NCI-H1092 (cell line): ENCODE measurements at regions not wholly inside any gene's neighbourhood (a gene's known extent, or its start where the extent isn't known, plus 50 kb on each side); places are given as distances from the start of the nearest gene placed in this dataset.

Experiments used
- DNase-seq: peaks from one replicate; lab custom pipeline; 2025; lab: John Stamatoyannopoulos, UW

- no peak for DNase-seq
Observed at GRCh38 chr9:17970277-17970676, 391.4 kb downstream of the SH3GL2 start.

- no peak for DNase-seq
Observed at GRCh38 chr9:17978773-17979172, 399.9 kb downstream of the SH3GL2 start.

GRCh38 chr9:17986595-17986994, 407.7 kb downstream of the SH3GL2 start:
- DNase-seq, result no peak

GRCh38 chr9:17987189-17987588, 408.3 kb downstream of the SH3GL2 start:
- DNase-seq, result no peak

- DNase-seq, result no peak
Observed at GRCh38 chr9:17988489-17988888, 409.6 kb downstream of the SH3GL2 start.

GRCh38 chr9:17990602-17991001, 411.7 kb downstream of the SH3GL2 start:
- no peak for DNase-seq

- DNase-seq, result no peak
Observed at GRCh38 chr9:17993024-17993423, 414.2 kb downstream of the SH3GL2 start.

GRCh38 chr9:17994695-17995425, 416.0 kb downstream of the SH3GL2 start:
- no peak for DNase-seq

GRCh38 chr9:17996728-17997127, 417.9 kb downstream of the SH3GL2 start:
- no peak for DNase-seq

- DNase-seq, result no peak
Observed at GRCh38 chr9:18002718-18003438, 424.0 kb downstream of the SH3GL2 start.

- DNase-seq, result no peak
Observed at GRCh38 chr9:18006591-18006990, 427.7 kb downstream of the SH3GL2 start.

GRCh38 chr9:18007621-18008020, 428.8 kb downstream of the SH3GL2 start:
- DNase-seq, result peak; percentile 86

GRCh38 chr9:18009902-18010301, 431.0 kb downstream of the SH3GL2 start:
- no peak for DNase-seq

GRCh38 chr9:18010492-18010891, 431.6 kb downstream of the SH3GL2 start:
- no peak for DNase-seq

- DNase-seq, result no peak
Observed at GRCh38 chr9:18012170-18012569, 433.3 kb downstream of the SH3GL2 start.

- no peak for DNase-seq
Observed at GRCh38 chr9:18014556-18014955, 435.7 kb downstream of the SH3GL2 start.

- no peak for DNase-seq
Observed at GRCh38 chr9:18015116-18015515, 436.2 kb downstream of the SH3GL2 start.

GRCh38 chr9:18017136-18017535, 438.3 kb downstream of the SH3GL2 start:
- no peak for DNase-seq

- DNase-seq, result no peak
Observed at GRCh38 chr9:18018221-18018620, 439.4 kb downstream of the SH3GL2 start.

GRCh38 chr9:18018661-18019060, 439.8 kb downstream of the SH3GL2 start:
- no peak for DNase-seq

GRCh38 chr9:18020121-18020745, 441.4 kb downstream of the SH3GL2 start:
- no peak for DNase-seq

- DNase-seq, result no peak
Observed at GRCh38 chr9:18022642-18023041, 443.8 kb downstream of the SH3GL2 start.

GRCh38 chr9:18023332-18023731, 444.5 kb downstream of the SH3GL2 start:
- DNase-seq, result no peak
